Vagina (tissue), 2 donors: ENCODE measurements at regions not wholly inside any gene's neighbourhood (a gene's known extent, or its start where the extent isn't known, plus 50 kb on each side); places are given as distances from the start of the nearest gene placed in this dataset.

Source experiments
- DNase-seq, 2 donors: peaks; one replicate each; pipeline ENCODE4 v3.0.0-alpha.2; 2017; ENCODE audit errors: extremely low spot score in 2 of 2
- H3K27ac ChIP-seq: fragments of 200-600 bp; sonication (generic); one replicate; pipeline ENCODE4 v1.5.1; 2019
- H3K27me3 ChIP-seq: fragments of 200-600 bp; sonication (generic); one replicate; pipeline ENCODE4 v1.5.1; 2019
- H3K36me3 ChIP-seq, 2 donors: fragments of 200-600 bp; sonication (generic); one replicate each; pipeline ENCODE4 v1.5.1; 2017 to 2019
- H3K4me1 ChIP-seq: fragments of 200-600 bp; sonication (generic); one replicate; pipeline ENCODE4 v1.5.1; 2019
- H3K4me3 ChIP-seq, 2 donors: fragments of 200-600 bp; sonication (generic); 1 replicate in 1 of 2; 2 replicates in 1 of 2; pipeline ENCODE4 v1.5.1; 2016 to 2019
- H3K9me3 ChIP-seq: fragments of 200-600 bp; sonication (generic); one replicate; pipeline ENCODE4 v1.5.1; 2019
- POLR2A ChIP-seq, 2 donors: fragments of 450-650 bp; IDR thresholded peaks; one replicate each; pipeline ENCODE4 v1.6.1; 2017; ENCODE audit warnings: antibody characterized with exemption in 2 of 2, mild to moderate bottlenecking in 2 of 2, moderate library complexity in 2 of 2
- POLR2AphosphoS5 ChIP-seq, 2 donors: sonication (generic); formaldehyde crosslinking; IDR thresholded peaks; one replicate each; pipeline ENCODE4 v1.9.0; 2017; ENCODE audit warnings: antibody characterized with exemption in 2 of 2, mild to moderate bottlenecking in 2 of 2, low read depth in 1 of 2; ENCODE audit not compliant: insufficient read depth in 1 of 2
- intact Hi-C: fragments of 100-400 bp; cut with DNase I; formaldehyde crosslinking; loops from one replicate; pipeline ENCODE4 v1.15.1; 2023
- TF ChIP-seq, protein P1 (sequence below), 3 experiments: fragments of 450-650 bp in 2 of 3; fragments of 200-600 bp in 1 of 3; sonication (generic) in 1 of 3; IDR thresholded peaks; one replicate each; pipeline ENCODE4 v1.5.1; 2017 to 2019; ENCODE audit warnings: antibody characterized with exemption in 3 of 3, mild to moderate bottlenecking in 2 of 3, moderate library complexity in 2 of 3

GRCh38 chr10:111739874-111740139, 443.8 kb downstream of the GPAM start:
- Histone ChIP-seq H3K27ac (no peak overlapping the region), H3K4me1 (no peaks in the 10 kb centered on the region), H3K4me3 (no peak overlapping the region), H3K36me3 (no peaks in the 10 kb centered on the region), H3K9me3 (no peaks in the 10 kb centered on the region), H3K27me3 (no peaks in the 10 kb centered on the region)
- TF ChIP-seq POLR2AphosphoS5 (IDR thresholded peaks at IDR 0.05; ENCODE audit: insufficient read depth in 1 of 2, low read depth in 1 of 2) = no peak
- no peak for TF ChIP-seq POLR2A (IDR thresholded peaks at IDR 0.05)
- TF ChIP-seq, protein P1, sequence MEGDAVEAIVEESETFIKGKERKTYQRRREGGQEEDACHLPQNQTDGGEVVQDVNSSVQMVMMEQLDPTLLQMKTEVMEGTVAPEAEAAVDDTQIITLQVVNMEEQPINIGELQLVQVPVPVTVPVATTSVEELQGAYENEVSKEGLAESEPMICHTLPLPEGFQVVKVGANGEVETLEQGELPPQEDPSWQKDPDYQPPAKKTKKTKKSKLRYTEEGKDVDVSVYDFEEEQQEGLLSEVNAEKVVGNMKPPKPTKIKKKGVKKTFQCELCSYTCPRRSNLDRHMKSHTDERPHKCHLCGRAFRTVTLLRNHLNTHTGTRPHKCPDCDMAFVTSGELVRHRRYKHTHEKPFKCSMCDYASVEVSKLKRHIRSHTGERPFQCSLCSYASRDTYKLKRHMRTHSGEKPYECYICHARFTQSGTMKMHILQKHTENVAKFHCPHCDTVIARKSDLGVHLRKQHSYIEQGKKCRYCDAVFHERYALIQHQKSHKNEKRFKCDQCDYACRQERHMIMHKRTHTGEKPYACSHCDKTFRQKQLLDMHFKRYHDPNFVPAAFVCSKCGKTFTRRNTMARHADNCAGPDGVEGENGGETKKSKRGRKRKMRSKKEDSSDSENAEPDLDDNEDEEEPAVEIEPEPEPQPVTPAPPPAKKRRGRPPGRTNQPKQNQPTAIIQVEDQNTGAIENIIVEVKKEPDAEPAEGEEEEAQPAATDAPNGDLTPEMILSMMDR (IDR thresholded peaks at IDR 0.05) = no peak
- no peak for DNase-seq
- intact Hi-C loops = no loop called here

- intact Hi-C loops = no loop called here
- Histone ChIP-seq H3K27me3 (no peaks in the 10 kb centered on the region), H3K4me1 (no peaks in the 10 kb centered on the region), H3K36me3 (no peaks in the 10 kb centered on the region), H3K27ac (no peak overlapping the region), H3K9me3 (no peaks in the 10 kb centered on the region), H3K4me3 (no peak overlapping the region)
- DNase-seq = no peak
- TF ChIP-seq, protein P1 (IDR thresholded peaks at IDR 0.05) = no peak
- TF ChIP-seq POLR2A (IDR thresholded peaks at IDR 0.05) (no peak), POLR2AphosphoS5 (IDR thresholded peaks at IDR 0.05; ENCODE audit: insufficient read depth in 1 of 2, low read depth in 1 of 2) (no peak)
Measured at GRCh38 chr10:111745982-111746381, 437.6 kb downstream of the GPAM start.

DNA sequence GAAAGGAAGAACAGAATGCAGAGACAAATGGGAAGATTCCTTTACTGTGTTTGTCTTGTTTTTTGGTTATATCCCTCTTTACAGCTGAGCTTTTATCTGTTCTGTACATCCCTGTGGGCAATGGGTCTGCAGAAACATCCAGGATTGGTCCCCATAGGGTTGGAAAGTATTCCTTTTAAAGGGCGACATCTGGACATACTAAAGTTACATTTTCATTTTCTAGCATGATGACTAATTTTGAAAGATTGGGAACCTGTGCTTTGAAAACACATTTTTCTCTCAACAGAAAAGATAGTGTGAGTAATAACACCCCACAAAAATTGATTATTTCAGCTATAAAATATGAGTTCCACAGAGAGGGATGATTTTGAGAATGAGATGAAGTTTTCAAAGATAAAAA, 435.8 kb downstream of the GPAM start:
- H3K27ac ChIP-seq = no peak overlapping the region
- no peaks in the 10 kb centered on the region for H3K4me1 ChIP-seq
- H3K27me3 ChIP-seq = no peaks in the 10 kb centered on the region
- no peaks in the 10 kb centered on the region for H3K9me3 ChIP-seq
- H3K36me3 ChIP-seq = no peaks in the 10 kb centered on the region
- intact Hi-C loops = no loop called here
- H3K4me3 ChIP-seq = no peak overlapping the region
- no peak for DNase-seq
- TF ChIP-seq POLR2AphosphoS5 (IDR thresholded peaks at IDR 0.05; ENCODE audit: insufficient read depth in 1 of 2, low read depth in 1 of 2) = no peak
- no peak for TF ChIP-seq POLR2A (IDR thresholded peaks at IDR 0.05)
- TF ChIP-seq, protein P1 (IDR thresholded peaks at IDR 0.05) = no peak

GRCh38 chr10:111748184-111748583, 435.4 kb downstream of the GPAM start:
- intact Hi-C loops = no loop called here

DNA sequence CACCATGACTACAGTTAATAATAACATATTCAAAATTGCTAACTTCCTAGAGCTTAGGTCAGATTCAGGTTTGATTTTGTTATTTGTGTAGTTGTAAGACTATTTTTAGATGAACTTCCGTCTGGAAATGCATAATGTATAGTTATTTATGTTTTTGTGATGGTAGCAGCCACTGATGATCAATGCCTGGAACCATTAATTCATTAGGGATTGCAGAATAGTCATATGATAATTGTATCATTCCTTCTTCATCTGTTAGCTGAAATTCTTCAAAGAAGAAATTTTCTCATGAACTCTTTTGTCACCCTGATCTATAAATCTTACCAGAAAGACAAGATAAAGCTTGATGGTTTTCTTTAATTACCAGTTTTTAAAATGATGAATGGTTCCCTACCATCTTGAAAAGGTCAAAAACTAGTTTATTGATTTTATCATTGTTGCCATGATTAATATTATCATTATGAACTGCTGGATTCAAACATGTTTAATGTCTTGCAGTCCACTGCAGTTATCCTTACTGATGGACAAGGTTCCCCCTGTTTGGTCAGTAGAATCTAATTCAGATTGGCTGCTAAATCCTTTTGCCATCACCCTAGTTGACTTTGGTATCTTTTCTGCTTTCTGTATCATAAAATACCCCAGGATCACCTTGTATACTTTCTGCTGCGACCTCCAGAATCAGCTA, 433.3 kb downstream of the GPAM start:
- Histone ChIP-seq H3K27me3 (no peaks in the 10 kb centered on the region), H3K9me3 (no peaks in the 10 kb centered on the region), H3K4me3 (no peak overlapping the region), H3K36me3 (no peaks in the 10 kb centered on the region), H3K4me1 (no peaks in the 10 kb centered on the region), H3K27ac (no peak overlapping the region)
- no peak for DNase-seq
- no peak for TF ChIP-seq POLR2A (IDR thresholded peaks at IDR 0.05)
- TF ChIP-seq POLR2AphosphoS5 (IDR thresholded peaks at IDR 0.05; ENCODE audit: insufficient read depth in 1 of 2, low read depth in 1 of 2) = no peak
- TF ChIP-seq, protein P1 (IDR thresholded peaks at IDR 0.05) = no peak
- intact Hi-C loops = no loop called here

More at GRCh38 chr10:111748184-111748583, 435.4 kb downstream of the GPAM start:
- Histone ChIP-seq H3K27ac (no peak overlapping the region), H3K36me3 (no peaks in the 10 kb centered on the region), H3K4me1 (no peaks in the 10 kb centered on the region), H3K9me3 (no peaks in the 10 kb centered on the region), H3K4me3 (no peak overlapping the region), H3K27me3 (no peaks in the 10 kb centered on the region)
- no peak for DNase-seq
- TF ChIP-seq, protein P1 (IDR thresholded peaks at IDR 0.05) = no peak
- no peak for TF ChIP-seq POLR2A (IDR thresholded peaks at IDR 0.05)
- TF ChIP-seq POLR2AphosphoS5 (IDR thresholded peaks at IDR 0.05; ENCODE audit: insufficient read depth in 1 of 2, low read depth in 1 of 2) = no peak
